SK-N-SH treated with all-trans-retinoic acid at 6 μM for 48 hours (cell line): ENCODE measurements at regions not wholly inside any gene's neighbourhood (a gene's known extent, or its start where the extent isn't known, plus 50 kb on each side); places are given as distances from the start of the nearest gene placed in this dataset.

Source experiments
- ARNTL ChIP-seq: fragments of 450-650 bp; formaldehyde crosslinking; IDR thresholded peaks from 2 replicates; pipeline ENCODE4 v1.5.0; 2020; ENCODE audit warnings: low read depth, mild to moderate bottlenecking, moderate library complexity, borderline replicate concordance
- CREB5 ChIP-seq: fragments of 250-450 bp; sonication (Bioruptor Pico); IDR thresholded peaks from 2 replicates; pipeline ENCODE4 v1.5.1; 2020; ENCODE audit warnings: low read depth, mild to moderate bottlenecking, moderate library complexity
- ESRRG ChIP-seq: fragments of 250-450 bp; sonication (Bioruptor Pico); IDR thresholded peaks from 2 replicates; pipeline ENCODE4 v1.6.1; 2021; ENCODE audit warnings: mild to moderate bottlenecking
- GLIS3 ChIP-seq: fragments of 250-450 bp; sonication (Bioruptor Pico); IDR thresholded peaks from 2 replicates; pipeline ENCODE4 v1.5.0; 2020; ENCODE audit warnings: mild to moderate bottlenecking, moderate library complexity
- ISL1 ChIP-seq: fragments of 250-450 bp; sonication (Bioruptor Pico); IDR thresholded peaks from 2 replicates; pipeline ENCODE4 v2.1.2; 2022; ENCODE audit warnings: mild to moderate bottlenecking, moderate library complexity
- PATZ1 ChIP-seq: fragments of 250-450 bp; sonication (Bioruptor Pico); IDR thresholded peaks from 2 replicates; pipeline ENCODE4 v1.8.0; 2020; ENCODE audit warnings: mild to moderate bottlenecking, moderate library complexity, borderline replicate concordance
- SNAI2 ChIP-seq: fragments of 250-450 bp; sonication (Bioruptor Pico); IDR thresholded peaks from 2 replicates; pipeline ENCODE4 v1.5.0; 2020; ENCODE audit warnings: mild to moderate bottlenecking, moderate library complexity
- ZFP3 ChIP-seq: fragments of 250-450 bp; sonication (Bioruptor Pico); IDR thresholded peaks from 2 replicates; pipeline ENCODE4 v1.5.0; 2020; ENCODE audit warnings: mild to moderate bottlenecking, moderate library complexity
- ZNF70 ChIP-seq: fragments of 450-650 bp; formaldehyde crosslinking; IDR thresholded peaks from 2 replicates; pipeline ENCODE4 v1.5.0; 2020; ENCODE audit warnings: mild to moderate bottlenecking, moderate library complexity
- ZNF8 ChIP-seq: fragments of 450-650 bp; formaldehyde crosslinking; IDR thresholded peaks from 2 replicates; pipeline ENCODE4 v1.5.0; 2020; ENCODE audit warnings: mild to moderate bottlenecking, moderate library complexity

DNA sequence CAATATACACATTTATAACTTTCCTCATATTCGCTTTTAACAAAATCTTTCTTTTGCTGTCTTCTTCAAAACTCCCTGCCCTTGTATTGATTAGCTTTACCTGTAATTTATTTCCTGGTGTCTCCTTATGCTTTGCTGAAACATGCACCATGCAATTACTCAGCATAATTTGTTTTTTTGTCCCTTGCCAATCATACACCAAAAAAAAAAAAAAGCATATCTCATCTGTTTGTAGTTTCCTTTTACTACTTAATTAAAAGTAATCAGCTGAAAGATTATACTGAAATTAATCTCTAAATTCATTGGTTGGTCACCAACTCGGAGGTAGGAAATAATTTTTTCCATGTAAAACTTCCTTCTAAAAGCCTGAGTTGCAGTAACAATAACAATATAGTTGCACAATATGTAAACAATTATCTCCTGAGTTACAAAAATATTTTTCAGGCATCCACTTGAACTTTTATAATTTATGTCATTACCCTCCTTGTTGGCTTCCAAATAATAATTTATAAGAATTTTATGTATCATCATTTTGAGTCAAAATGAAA, 53.0 kb upstream of the ROCK1 start:
- no peak for TF ChIP-seq GLIS3 (CRISPR knock-in tag)
- TF ChIP-seq ARNTL: no peak
- no peak for TF ChIP-seq SNAI2 (CRISPR knock-in tag)
- TF ChIP-seq ESRRG (CRISPR knock-in tag): no peak
- no peak for TF ChIP-seq CREB5 (CRISPR knock-in tag)
- TF ChIP-seq ZNF8 (CRISPR knock-in tag): no peak
- no peak for TF ChIP-seq ISL1 (CRISPR knock-in tag)
- no peak for TF ChIP-seq PATZ1 (CRISPR knock-in tag)
- TF ChIP-seq ZNF70: no peak
- no peak for TF ChIP-seq ZFP3
